ENCODE measurements at regions not wholly inside any gene's neighbourhood (a gene's known extent, or its start where the extent isn't known, plus 50 kb on each side); places are given as distances from the start of the nearest gene placed in this dataset.

DNA sequence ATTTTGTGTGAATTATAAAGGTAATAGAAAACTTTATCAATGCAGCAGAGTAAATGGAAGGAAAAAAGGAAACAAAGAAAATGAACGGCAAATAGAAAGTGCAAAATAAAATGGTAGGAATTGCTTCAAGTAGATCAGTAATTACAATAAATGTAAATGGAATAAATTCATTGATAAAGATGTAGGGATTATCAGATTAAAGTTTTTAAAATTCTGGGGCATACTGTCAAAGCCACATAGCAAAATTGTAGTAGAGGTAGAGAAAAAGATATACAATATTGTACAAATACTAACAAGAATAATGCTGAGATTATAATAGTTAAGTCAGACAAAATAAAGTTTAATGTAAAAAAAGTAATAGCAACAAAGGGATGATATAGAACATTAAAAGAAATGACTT lies 94.7 kb downstream of the SMIM20 start (continued):
- TF ChIP-seq HDAC6 (IDR thresholded peaks at IDR 0.05; ENCODE audit: low read depth, low read length) (no peak), ZNF274 (IDR thresholded peaks at IDR 0.05; ENCODE audit: borderline replicate concordance, extremely low read depth, low read length) (no peak), RFX5 (IDR thresholded peaks at IDR 0.05; ENCODE audit: borderline replicate concordance, low read depth, low read length) (no peak), GABPA (IDR thresholded peaks at IDR 0.05; ENCODE audit: borderline replicate concordance, insufficient read depth, low read length) (no peak)

Data from H1 (cell line).